ENCODE measurements at regions not wholly inside any gene's neighbourhood (a gene's known extent, or its start where the extent isn't known, plus 50 kb on each side); places are given as distances from the start of the nearest gene placed in this dataset.

GRCh38 chr4:45629717-45630116 lies 494.1 kb downstream of the GABRG1 start:
- H3K4me3 ChIP-seq = no peak overlapping the region
- intact Hi-C loops (cut with DNase I) = no loop called here
- peak in 6 of 7 donors; percentile 13 to 55 (median 27) for DNase-seq
- no peak overlapping the region for H3K27ac ChIP-seq
- H3K27me3 ChIP-seq = no peaks in the 10 kb centered on the region
- no peaks in the 10 kb centered on the region for H3K4me1 ChIP-seq (replicated peaks in 1 of 2)
- no peaks in the 10 kb centered on the region for H3K9me3 ChIP-seq (replicated peaks in 1 of 3)
- WGBS, 4 donors = 68 to 85% (median 72%) methylated on average over 2 of the region's 2 CpGs; no CpG with 5 or more reads in 1 of the 4 donors
- H3K36me3 ChIP-seq (replicated peaks in 1 of 2) = no peaks in the 10 kb centered on the region
- TF ChIP-seq CTCF (IDR thresholded peaks at IDR 0.05) = no peak
- no peak for TF ChIP-seq POLR2A (IDR thresholded peaks at IDR 0.05)

- WGBS, 4 donors = 30 to 53% (median 36%) methylated on average over 2 of the region's 2 CpGs
- H3K9me3 ChIP-seq (replicated peaks in 1 of 3) = no peaks in the 10 kb centered on the region
- H3K27me3 ChIP-seq = no peaks in the 10 kb centered on the region
- no peak overlapping the region for H3K4me3 ChIP-seq
- H3K27ac ChIP-seq = peak overlapping the region in 3 of 5 donors; percentile 42 to 65 (median 47)
- intact Hi-C loops (cut with DNase I) = no loop called here
- H3K4me1 ChIP-seq (replicated peaks in 1 of 2) = peaks cover 15 to 32% of the 10 kb centered on the region in 2 donors
- TF ChIP-seq CTCF (IDR thresholded peaks at IDR 0.05) = no peak
- peak in 1 of 2 donors; percentile 26 for TF ChIP-seq POLR2A (IDR thresholded peaks at IDR 0.05)
- DNase-seq = peak in 4 of 7 donors; percentile 17 to 40 (median 35)
- H3K36me3 ChIP-seq (replicated peaks in 1 of 2) = no peaks in the 10 kb centered on the region
Measured at GRCh38 chr4:45621971-45622370, 501.9 kb downstream of the GABRG1 start.

- H3K27me3 ChIP-seq = no peaks in the 10 kb centered on the region
- H3K4me3 ChIP-seq = no peak overlapping the region
- no peak for TF ChIP-seq POLR2A (IDR thresholded peaks at IDR 0.05)
- TF ChIP-seq CTCF (IDR thresholded peaks at IDR 0.05) = no peak
- no peaks in the 10 kb centered on the region for H3K36me3 ChIP-seq (replicated peaks in 1 of 2)
- no peak for DNase-seq
- intact Hi-C loops (cut with DNase I) = no loop called here
- H3K27ac ChIP-seq = peak overlapping the region in 1 of 5 donors; percentile 1
- H3K9me3 ChIP-seq (replicated peaks in 1 of 3) = no peaks in the 10 kb centered on the region
- peaks cover 15 to 32% of the 10 kb centered on the region in 2 donors for H3K4me1 ChIP-seq (replicated peaks in 1 of 2)
- 34 to 52% (median 40%) methylated on average over 1 of the region's 1 CpG for whole genome bisulfite sequencing, 4 donors
Measured at GRCh38 chr4:45620808-45621207, 503.0 kb downstream of the GABRG1 start.

GRCh38 chr4:45596379-45597101 lies 527.3 kb downstream of the GABRG1 start:
- WGBS, 4 donors = 62 to 76% (median 69%) methylated on average over 6 of the region's 6 CpGs
- no peak for DNase-seq
- no peak overlapping the region for H3K4me3 ChIP-seq
- no peaks in the 10 kb centered on the region for H3K4me1 ChIP-seq (replicated peaks in 1 of 2)
- no peak for TF ChIP-seq POLR2A (IDR thresholded peaks at IDR 0.05)
- TF ChIP-seq CTCF (IDR thresholded peaks at IDR 0.05) = no peak
- H3K36me3 ChIP-seq (replicated peaks in 1 of 2) = no peaks in the 10 kb centered on the region
- intact Hi-C loops (cut with DNase I) = no loop called here
- H3K27me3 ChIP-seq = no peaks in the 10 kb centered on the region
- H3K9me3 ChIP-seq (replicated peaks in 1 of 3) = no peaks in the 10 kb centered on the region
- H3K27ac ChIP-seq = no peak overlapping the region
